ENCODE measurements at regions not wholly inside any gene's neighbourhood (a gene's known extent, or its start where the extent isn't known, plus 50 kb on each side); places are given as distances from the start of the nearest gene placed in this dataset.

DNA sequence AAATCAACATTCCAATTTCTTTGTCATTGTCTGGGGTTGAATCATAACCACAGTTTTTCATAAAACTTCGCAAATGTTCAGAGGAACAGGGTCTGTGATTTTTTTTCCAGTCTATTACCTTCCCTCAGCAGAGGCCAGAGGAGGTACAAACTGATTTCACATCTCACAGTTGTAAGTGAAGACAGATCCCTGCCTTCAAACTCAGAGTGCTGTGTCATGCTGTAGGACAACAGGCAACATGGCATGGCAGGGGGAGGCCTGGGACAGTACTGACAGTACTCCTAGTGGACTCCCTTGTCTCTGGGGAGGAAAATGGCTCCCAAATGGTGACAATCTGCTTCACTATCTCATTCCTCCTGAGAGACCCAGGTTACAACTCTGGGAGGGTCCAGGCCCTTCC is 308.6 kb downstream of the CDC5L start:
- TF ChIP-seq EZH2phosphoT487 (IDR thresholded peaks at IDR 0.05; ENCODE audit: insufficient read depth, low read depth) (no peak), EZH2 (IDR thresholded peaks at IDR 0.05; ENCODE audit: insufficient read depth, poor library complexity, severe bottlenecking) (no peak)
- peaks cover 30% of the 10 kb centered on the region for H3K4me1 ChIP-seq (ENCODE audit: insufficient read depth)
- H3K9me3 ChIP-seq (ENCODE audit: low read depth): no peaks in the 10 kb centered on the region
- H3K36me3 ChIP-seq (ENCODE audit: low read depth): no peaks in the 10 kb centered on the region
- H2AFZ ChIP-seq: peak overlapping the region; percentile 38; the same call in 1 of the 2 replicates
- H3K27me3 ChIP-seq (replicated peaks; ENCODE audit: insufficient read depth): no peaks in the 10 kb centered on the region
- H3K4me3 ChIP-seq: no peak overlapping the region
- H3K4me2 ChIP-seq (ENCODE audit: unreplicated experiment): no peak overlapping the region
- DNase-seq: peak; percentile 79
- H3K9ac ChIP-seq: peak overlapping the region; percentile 46
- H3K9me2 ChIP-seq (ENCODE audit: insufficient read depth): no peaks in the 10 kb centered on the region
- in situ Hi-C loops (cut with MboI): no loop called here
- WGBS, 2 experiments (ENCODE audit: low coverage in 1 of 2, low lambda C conversion rate in 2 of 2, missing lambda C conversion rate in 2 of 2): 0 to 7% methylated on average over 1 of the region's 1 CpG
- peak overlapping the region; percentile 75 for H3K27ac ChIP-seq
- H3F3A ChIP-seq (ENCODE audit: insufficient read depth): peaks cover 23% of the 10 kb centered on the region
- no peaks in the 10 kb centered on the region for H3K79me2 ChIP-seq (ENCODE audit: insufficient read depth)
- H4K20me1 ChIP-seq (ENCODE audit: insufficient read depth): no peaks in the 10 kb centered on the region

DNA sequence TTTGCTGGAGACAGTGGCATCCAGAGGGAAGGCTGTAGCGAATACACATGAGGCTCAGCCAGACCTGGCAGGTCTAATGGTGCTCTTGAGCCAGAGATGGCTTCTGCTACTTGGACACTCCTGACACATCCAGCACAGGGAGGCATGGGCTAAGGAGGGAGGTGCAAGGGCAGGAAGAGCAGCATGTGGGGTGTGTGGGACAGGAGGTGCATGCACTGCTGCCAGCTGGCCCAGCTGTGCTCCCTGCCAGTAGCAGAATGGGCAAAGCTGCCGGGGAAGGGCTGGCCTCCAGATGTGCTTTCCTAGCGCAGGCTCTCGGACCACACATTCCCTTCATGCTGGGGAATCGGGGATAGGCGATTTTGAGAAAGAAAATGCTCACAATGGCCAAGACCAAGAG is 309.2 kb downstream of the CDC5L start:
- H3F3A ChIP-seq (ENCODE audit: insufficient read depth): peaks cover 29% of the 10 kb centered on the region
- no peaks in the 10 kb centered on the region for H3K36me3 ChIP-seq (ENCODE audit: low read depth)
- peaks cover 36% of the 10 kb centered on the region for H3K4me1 ChIP-seq (ENCODE audit: insufficient read depth)
- peak overlapping the region; percentile 46 for H3K9ac ChIP-seq
- H3K9me3 ChIP-seq (ENCODE audit: low read depth): no peaks in the 10 kb centered on the region
- H3K4me2 ChIP-seq (ENCODE audit: unreplicated experiment): no peak overlapping the region
- no peaks in the 10 kb centered on the region for H3K79me2 ChIP-seq (ENCODE audit: insufficient read depth)
- 51 to 52% methylated on average over 6 of the region's 6 CpGs for WGBS, 2 experiments (ENCODE audit: low coverage in 1 of 2, low lambda C conversion rate in 2 of 2, missing lambda C conversion rate in 2 of 2)
- no peaks in the 10 kb centered on the region for H4K20me1 ChIP-seq (ENCODE audit: insufficient read depth)
- H3K9me2 ChIP-seq (ENCODE audit: insufficient read depth): no peaks in the 10 kb centered on the region
- in situ Hi-C loops (cut with MboI): no loop called here
- TF ChIP-seq EZH2phosphoT487 (IDR thresholded peaks at IDR 0.05; ENCODE audit: insufficient read depth, low read depth) (no peak), EZH2 (IDR thresholded peaks at IDR 0.05; ENCODE audit: insufficient read depth, poor library complexity, severe bottlenecking) (no peak)
- H3K4me3 ChIP-seq: no peak overlapping the region
- H3K27ac ChIP-seq: peak overlapping the region; percentile 75
- no peak for DNase-seq
- H2AFZ ChIP-seq: no peak overlapping the region; the same call in 1 of the 2 replicates
- no peaks in the 10 kb centered on the region for H3K27me3 ChIP-seq (replicated peaks; ENCODE audit: insufficient read depth)

- Histone ChIP-seq H3K9ac (no peak overlapping the region), H2AFZ (no peak overlapping the region), H3K79me2 (ENCODE audit: insufficient read depth) (no peaks in the 10 kb centered on the region), H3K27ac (no peak overlapping the region), H3K9me2 (ENCODE audit: insufficient read depth) (no peaks in the 10 kb centered on the region), H3K36me3 (ENCODE audit: low read depth) (no peaks in the 10 kb centered on the region), H3K4me3 (no peak overlapping the region), H3K27me3 (replicated peaks; ENCODE audit: insufficient read depth) (no peaks in the 10 kb centered on the region), H3K4me1 (ENCODE audit: insufficient read depth) (peaks cover 43% of the 10 kb centered on the region), H3K4me2 (ENCODE audit: unreplicated experiment) (no peak overlapping the region), H3K9me3 (ENCODE audit: low read depth) (no peaks in the 10 kb centered on the region), H4K20me1 (ENCODE audit: insufficient read depth) (no peaks in the 10 kb centered on the region), H3F3A (ENCODE audit: insufficient read depth) (peaks cover 35% of the 10 kb centered on the region)
- 95 to 98% methylated on average over 11 of the region's 11 CpGs for WGBS, 2 experiments (ENCODE audit: low coverage in 1 of 2, low lambda C conversion rate in 2 of 2, missing lambda C conversion rate in 2 of 2)
- no peak for DNase-seq
- in situ Hi-C loops (cut with MboI): no loop called here
- TF ChIP-seq EZH2 (IDR thresholded peaks at IDR 0.05; ENCODE audit: insufficient read depth, poor library complexity, severe bottlenecking) (no peak), EZH2phosphoT487 (IDR thresholded peaks at IDR 0.05; ENCODE audit: insufficient read depth, low read depth) (no peak)
Observed at GRCh38 chr6:44697327-44697726, 309.8 kb downstream of the CDC5L start.

DNA sequence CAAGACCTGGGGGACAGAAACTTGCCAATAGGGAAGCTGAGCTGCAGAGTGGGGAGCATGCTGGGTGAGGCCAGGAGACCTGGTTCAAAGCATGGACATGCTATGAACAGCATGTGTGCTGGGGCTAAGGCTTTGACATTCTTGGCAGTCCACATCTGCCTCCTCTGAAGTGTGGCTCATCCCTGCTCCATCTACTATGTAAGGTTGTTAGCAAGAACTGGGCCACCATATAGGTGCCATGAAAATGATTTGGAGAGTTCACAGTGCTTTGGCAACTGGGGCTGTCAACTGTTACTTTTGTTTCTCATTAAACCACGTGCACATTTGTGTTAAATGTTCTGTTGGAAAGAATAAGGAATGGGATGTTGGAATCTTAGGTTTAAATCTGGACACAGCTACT is 311.1 kb downstream of the CDC5L start:
- Histone ChIP-seq H2AFZ (no peak overlapping the region), H4K20me1 (ENCODE audit: insufficient read depth) (no peaks in the 10 kb centered on the region), H3K27ac (no peak overlapping the region), H3F3A (ENCODE audit: insufficient read depth) (peaks cover 45% of the 10 kb centered on the region), H3K9ac (no peak overlapping the region), H3K9me2 (ENCODE audit: insufficient read depth) (no peaks in the 10 kb centered on the region), H3K27me3 (replicated peaks; ENCODE audit: insufficient read depth) (no peaks in the 10 kb centered on the region), H3K36me3 (ENCODE audit: low read depth) (no peaks in the 10 kb centered on the region), H3K4me2 (ENCODE audit: unreplicated experiment) (no peak overlapping the region), H3K79me2 (ENCODE audit: insufficient read depth) (no peaks in the 10 kb centered on the region), H3K9me3 (ENCODE audit: low read depth) (no peaks in the 10 kb centered on the region), H3K4me1 (ENCODE audit: insufficient read depth) (peaks cover 48% of the 10 kb centered on the region), H3K4me3 (no peak overlapping the region)
- in situ Hi-C loops (cut with MboI): no loop called here
- 0 to 10% methylated on average over 1 of the region's 1 CpG for WGBS, 2 experiments (ENCODE audit: low coverage in 1 of 2, low lambda C conversion rate in 2 of 2, missing lambda C conversion rate in 2 of 2)
- no peak for DNase-seq
- TF ChIP-seq EZH2phosphoT487 (IDR thresholded peaks at IDR 0.05; ENCODE audit: insufficient read depth, low read depth) (no peak), EZH2 (IDR thresholded peaks at IDR 0.05; ENCODE audit: insufficient read depth, poor library complexity, severe bottlenecking) (no peak)

GRCh38 chr6:44699082-44699481 is 311.6 kb downstream of the CDC5L start:
- Histone ChIP-seq H3K4me1 (ENCODE audit: insufficient read depth) (peaks cover 48% of the 10 kb centered on the region), H3K27ac (no peak overlapping the region), H2AFZ (no peak overlapping the region), H3K27me3 (replicated peaks; ENCODE audit: insufficient read depth) (no peaks in the 10 kb centered on the region), H3K4me3 (no peak overlapping the region), H3K9ac (no peak overlapping the region), H3K9me3 (ENCODE audit: low read depth) (no peaks in the 10 kb centered on the region), H3K79me2 (ENCODE audit: insufficient read depth) (no peaks in the 10 kb centered on the region), H3K4me2 (ENCODE audit: unreplicated experiment) (no peak overlapping the region), H3K36me3 (ENCODE audit: low read depth) (no peaks in the 10 kb centered on the region), H3K9me2 (ENCODE audit: insufficient read depth) (no peaks in the 10 kb centered on the region), H3F3A (ENCODE audit: insufficient read depth) (peaks cover 45% of the 10 kb centered on the region), H4K20me1 (ENCODE audit: insufficient read depth) (no peaks in the 10 kb centered on the region)
- in situ Hi-C loops (cut with MboI): no loop called here
- peak; percentile 43 for DNase-seq
- TF ChIP-seq EZH2phosphoT487 (IDR thresholded peaks at IDR 0.05; ENCODE audit: insufficient read depth, low read depth): no peak
- no peak for TF ChIP-seq EZH2 (IDR thresholded peaks at IDR 0.05; ENCODE audit: insufficient read depth, poor library complexity, severe bottlenecking)
- WGBS, 2 experiments (ENCODE audit: low coverage in 1 of 2, low lambda C conversion rate in 2 of 2, missing lambda C conversion rate in 2 of 2): 11 to 27% methylated on average over 1 of the region's 1 CpG

All from GM23248 (cell line).